ENCODE measurements at regions not wholly inside any gene's neighbourhood (a gene's known extent, or its start where the extent isn't known, plus 50 kb on each side); places are given as distances from the start of the nearest gene placed in this dataset.

- ChIA-PET POLR2A (no interaction called here), CTCF (no interaction called here)
- no peaks in the 10 kb centered on the region for H3K27me3 Mint-ChIP-seq (ENCODE audit: insufficient read depth, unreplicated experiment)
- H3K9me3 Mint-ChIP-seq (ENCODE audit: unreplicated experiment): peaks cover under 1% of the 10 kb centered on the region
- no TSS peak for BruUV-seq (replicated peaks)
- no peak for TF ChIP-seq CTCF (IDR thresholded peaks at IDR 0.05; ENCODE audit: unreplicated experiment)
- intact Hi-C loops (cut with micrococcal nuclease): no loop called here
- DNase-seq (ENCODE audit: unreplicated experiment): no peak
- H3K27ac Mint-ChIP-seq (ENCODE audit: low read depth, unreplicated experiment): no peak overlapping the region
- H3K36me3 Mint-ChIP-seq (ENCODE audit: insufficient read depth, unreplicated experiment): no peaks in the 10 kb centered on the region
- no peaks in the 10 kb centered on the region for H3K4me1 Mint-ChIP-seq (ENCODE audit: insufficient read depth, unreplicated experiment)
- no peak overlapping the region for H3K4me3 Mint-ChIP-seq (ENCODE audit: unreplicated experiment)
Measured at GRCh38 chrX:866441-866990, 235.9 kb downstream of the SHOX start.

GRCh38 chrX:865422-865821 lies 234.8 kb downstream of the SHOX start:
- Mint-ChIP-seq H3K36me3 (ENCODE audit: insufficient read depth, unreplicated experiment) (no peaks in the 10 kb centered on the region), H3K27me3 (ENCODE audit: insufficient read depth, unreplicated experiment) (no peaks in the 10 kb centered on the region), H3K27ac (ENCODE audit: low read depth, unreplicated experiment) (no peak overlapping the region), H3K9me3 (ENCODE audit: unreplicated experiment) (no peaks in the 10 kb centered on the region), H3K4me1 (ENCODE audit: insufficient read depth, unreplicated experiment) (no peaks in the 10 kb centered on the region), H3K4me3 (ENCODE audit: unreplicated experiment) (no peak overlapping the region)
- DNase-seq (ENCODE audit: unreplicated experiment): no peak
- ChIA-PET POLR2A (no interaction called here), CTCF (no interaction called here)
- no TSS peak for BruUV-seq (replicated peaks)
- TF ChIP-seq CTCF (IDR thresholded peaks at IDR 0.05; ENCODE audit: unreplicated experiment): no peak
- intact Hi-C loops (cut with micrococcal nuclease): no loop called here

- Mint-ChIP-seq H3K36me3 (ENCODE audit: insufficient read depth, unreplicated experiment) (no peaks in the 10 kb centered on the region), H3K27ac (ENCODE audit: low read depth, unreplicated experiment) (no peak overlapping the region), H3K4me1 (ENCODE audit: insufficient read depth, unreplicated experiment) (no peaks in the 10 kb centered on the region), H3K9me3 (ENCODE audit: unreplicated experiment) (peaks cover 18% of the 10 kb centered on the region), H3K27me3 (ENCODE audit: insufficient read depth, unreplicated experiment) (no peaks in the 10 kb centered on the region), H3K4me3 (ENCODE audit: unreplicated experiment) (no peak overlapping the region)
- ChIA-PET CTCF (no interaction called here), POLR2A (no interaction called here)
- TF ChIP-seq CTCF (IDR thresholded peaks at IDR 0.05; ENCODE audit: unreplicated experiment): no peak
- DNase-seq (ENCODE audit: unreplicated experiment): no peak
- no TSS peak for BruUV-seq (replicated peaks)
- intact Hi-C loops (cut with micrococcal nuclease): no loop called here
Measured at GRCh38 chrX:861921-862320, 231.3 kb downstream of the SHOX start.

- intact Hi-C loops (cut with micrococcal nuclease): no loop called here
- Mint-ChIP-seq H3K9me3 (ENCODE audit: unreplicated experiment) (peaks cover 18% of the 10 kb centered on the region), H3K27ac (ENCODE audit: low read depth, unreplicated experiment) (no peak overlapping the region), H3K4me3 (ENCODE audit: unreplicated experiment) (no peak overlapping the region), H3K36me3 (ENCODE audit: insufficient read depth, unreplicated experiment) (no peaks in the 10 kb centered on the region), H3K4me1 (ENCODE audit: insufficient read depth, unreplicated experiment) (no peaks in the 10 kb centered on the region), H3K27me3 (ENCODE audit: insufficient read depth, unreplicated experiment) (no peaks in the 10 kb centered on the region)
- no peak for TF ChIP-seq CTCF (IDR thresholded peaks at IDR 0.05; ENCODE audit: unreplicated experiment)
- BruUV-seq (replicated peaks): no TSS peak
- ChIA-PET POLR2A (no interaction called here), CTCF (no interaction called here)
- DNase-seq (ENCODE audit: unreplicated experiment): no peak
Measured at GRCh38 chrX:861340-861890, 230.8 kb downstream of the SHOX start.
